ENCODE measurements at regions not wholly inside any gene's neighbourhood (a gene's known extent, or its start where the extent isn't known, plus 50 kb on each side); places are given as distances from the start of the nearest gene placed in this dataset.

- Mint-ChIP-seq H3K27me3 (no peaks in the 10 kb centered on the region), H3K9me3 (ENCODE audit: insufficient read depth) (no peaks in the 10 kb centered on the region), H3K4me3 (no peak overlapping the region), H3K27ac (no peak overlapping the region), H3K4me1 (no peaks in the 10 kb centered on the region)
- intact Hi-C loops (cut with micrococcal nuclease), result no loop called here
- ATAC-seq (ENCODE audit: low read depth), result no peak
- TF ChIP-seq EZH2 (IDR thresholded peaks at IDR 0.05; ENCODE audit: borderline replicate concordance, insufficient read depth, low read depth, low read length, poor library complexity, severe bottlenecking) (no peak), CTCF (IDR thresholded peaks at IDR 0.05) (no peak)
- no peak overlapping the region for H3K4me2 ChIP-seq (replicated peaks; ENCODE audit: low read depth, low read length, poor library complexity, severe bottlenecking)
- POLR2A ChIA-PET, result no interaction called here
- H3K9me3 ChIP-seq (ENCODE audit: control extremely low read depth in 1 of 3, control insufficient read depth in 2 of 3, insufficient read depth in 1 of 3, low read length in 2 of 3), result peaks cover 0 to 4% (median 0%) of the 10 kb centered on the region in 3 donors
- H3K9ac ChIP-seq (ENCODE audit: low read length), result no peak overlapping the region
- CTCF ChIA-PET, result no interaction called here
- no peaks in the 10 kb centered on the region for H3K27me3 ChIP-seq (replicated peaks in 1 of 4; ENCODE audit: control extremely low read depth in 1 of 4, control insufficient read depth in 3 of 4, insufficient read depth in 4 of 4, low read length in 3 of 4)
- H3K4me3 ChIP-seq (ENCODE audit: control extremely low read depth in 1 of 5, extremely low read depth in 1 of 5, insufficient read depth in 1 of 5, low read depth in 2 of 5, low read length in 4 of 5), result no peak overlapping the region
- WGBS (ENCODE audit: insufficient coverage), result no CpG with 5 or more reads among the region's 2 CpGs
- no peak overlapping the region for H3K27ac ChIP-seq (ENCODE audit: low read length in 2 of 2)
- no peaks in the 10 kb centered on the region for H3K79me2 ChIP-seq (ENCODE audit: control insufficient read depth, insufficient read depth, low read length)
- no peaks in the 10 kb centered on the region for H3K4me1 ChIP-seq (ENCODE audit: control insufficient read depth in 2 of 2, insufficient read depth in 2 of 2, low read length in 2 of 2)
- no peak for DNase-seq
- H4K20me1 ChIP-seq (ENCODE audit: control insufficient read depth, insufficient read depth, low read length, poor library complexity, severe bottlenecking), result no peaks in the 10 kb centered on the region
- no peaks in the 10 kb centered on the region for H3K36me3 ChIP-seq (replicated peaks in 1 of 2; ENCODE audit: control extremely low read depth in 1 of 2, control insufficient read depth in 1 of 2, extremely low read depth in 1 of 2, insufficient read depth in 2 of 2, low read length in 1 of 2)
- no peak overlapping the region for H2AFZ ChIP-seq (ENCODE audit: insufficient read depth, low read depth, low read length, poor library complexity, severe bottlenecking)
These were observed 81.7 kb upstream of the NMNAT3 start for GRCh38 chr3:139759470-139759869.

- H3K4me3 Mint-ChIP-seq, result no peak overlapping the region
- no peaks in the 10 kb centered on the region for H3K4me1 ChIP-seq (ENCODE audit: control insufficient read depth in 2 of 2, insufficient read depth in 2 of 2, low read length in 2 of 2)
- TF ChIP-seq EZH2 (IDR thresholded peaks at IDR 0.05; ENCODE audit: borderline replicate concordance, insufficient read depth, low read depth, low read length, poor library complexity, severe bottlenecking) (no peak), CTCF (IDR thresholded peaks at IDR 0.05) (no peak)
These were observed 81.0 kb upstream of the NMNAT3 start for GRCh38 chr3:139758654-139759291.

More at GRCh38 chr3:139758654-139759291, 81.0 kb upstream of the NMNAT3 start:
- DNase-seq (no peak), ATAC-seq (ENCODE audit: low read depth) (no peak)
- intact Hi-C loops (cut with micrococcal nuclease), result no loop called here
- whole genome bisulfite sequencing (ENCODE audit: insufficient coverage), result 72% methylated on average over 5 of the region's 5 CpGs
- Histone ChIP-seq H3K4me3 (ENCODE audit: control extremely low read depth in 1 of 5, extremely low read depth in 1 of 5, insufficient read depth in 1 of 5, low read depth in 2 of 5, low read length in 4 of 5) (no peak overlapping the region), H3K79me2 (ENCODE audit: control insufficient read depth, insufficient read depth, low read length) (no peaks in the 10 kb centered on the region), H3K9ac (ENCODE audit: low read length) (no peak overlapping the region), H3K27me3 (replicated peaks in 1 of 4; ENCODE audit: control extremely low read depth in 1 of 4, control insufficient read depth in 3 of 4, insufficient read depth in 4 of 4, low read length in 3 of 4) (no peaks in the 10 kb centered on the region), H3K9me3 (ENCODE audit: control extremely low read depth in 1 of 3, control insufficient read depth in 2 of 3, insufficient read depth in 1 of 3, low read length in 2 of 3) (peaks cover 0 to 4% (median 0%) of the 10 kb centered on the region in 3 donors), H2AFZ (ENCODE audit: insufficient read depth, low read depth, low read length, poor library complexity, severe bottlenecking) (no peak overlapping the region), H4K20me1 (ENCODE audit: control insufficient read depth, insufficient read depth, low read length, poor library complexity, severe bottlenecking) (no peaks in the 10 kb centered on the region), H3K36me3 (replicated peaks in 1 of 2; ENCODE audit: control extremely low read depth in 1 of 2, control insufficient read depth in 1 of 2, extremely low read depth in 1 of 2, insufficient read depth in 2 of 2, low read length in 1 of 2) (no peaks in the 10 kb centered on the region), H3K27ac (ENCODE audit: low read length in 2 of 2) (no peak overlapping the region), H3K4me2 (replicated peaks; ENCODE audit: low read depth, low read length, poor library complexity, severe bottlenecking) (no peak overlapping the region)
- Mint-ChIP-seq H3K4me1 (no peaks in the 10 kb centered on the region), H3K27ac (no peak overlapping the region), H3K27me3 (no peaks in the 10 kb centered on the region), H3K9me3 (ENCODE audit: insufficient read depth) (no peaks in the 10 kb centered on the region)
- ChIA-PET POLR2A (no interaction called here), CTCF (no interaction called here)
